PFSK-1 (cell line): ENCODE measurements at regions not wholly inside any gene's neighbourhood (a gene's known extent, or its start where the extent isn't known, plus 50 kb on each side); places are given as distances from the start of the nearest gene placed in this dataset.
A peak's percentile ranks its signal among the peaks of the same experiment; 100 is the strongest.

Source experiments
- FOXP2 ChIP-seq: optimal IDR thresholded peaks from 2 replicates; pipeline ENCODE3; 2011; ENCODE audit warnings: borderline replicate concordance, control low read depth, inconsistent platforms; ENCODE audit not compliant: insufficient read depth; ENCODE audit errors: extremely low read length, extremely low read depth
- POLR2AphosphoS5 ChIP-seq: IDR thresholded peaks from 2 replicates; pipeline ENCODE4 v1.6.1; 2012; ENCODE audit warnings: low read depth, mild to moderate bottlenecking, control low read depth, low read length, moderate library complexity
- REST ChIP-seq, 2 experiments: IDR thresholded peaks; 2 replicates each; pipeline versions ENCODE4 v1.6.1 to v1.8.0; 2011 to 2012; ENCODE audit warnings: low read depth in 2 of 2, low read length in 2 of 2, control low read depth in 1 of 2, inconsistent platforms in 1 of 2, mild to moderate bottlenecking in 1 of 2, moderate library complexity in 1 of 2; ENCODE audit not compliant: insufficient read depth in 1 of 2
- SIN3A ChIP-seq: IDR thresholded peaks from 2 replicates; pipeline ENCODE4 v1.6.1; 2012; ENCODE audit warnings: mild to moderate bottlenecking, low read length, moderate library complexity, borderline replicate concordance; ENCODE audit not compliant: insufficient read depth
- TAF1 ChIP-seq: IDR thresholded peaks from 2 replicates; pipeline ENCODE4 v1.6.1; 2012; ENCODE audit warnings: low read length, control low read depth, borderline replicate concordance; ENCODE audit not compliant: insufficient read depth

- TF ChIP-seq REST (IDR thresholded peaks at IDR 0.05; ENCODE audit: insufficient read depth in 1 of 2, low read depth in 2 of 2, low read length in 2 of 2) (peak in 1 of 2 experiments; percentile 58; a peak in 1 of 4 replicates), POLR2AphosphoS5 (no peak), TAF1 (no peak), SIN3A (no peak), FOXP2 (no peak)
Measured at GRCh38 chr5:167866797-167867196, 424.6 kb upstream of the WWC1 start.
